Stimulated activated CD4-positive, alpha-beta T cell treated with anti-CD3 and anti-CD28 coated beads, TNF-alpha, amount 100 ng/mL, for 24 hours (primary cell): ENCODE measurements at regions not wholly inside any gene's neighbourhood (a gene's known extent, or its start where the extent isn't known, plus 50 kb on each side); places are given as distances from the start of the nearest gene placed in this dataset.
A peak's percentile ranks its signal among the peaks of the same experiment; 100 is the strongest.

Source experiments
- DNase-seq, 3 experiments: peaks; one replicate each; pipeline ENCODE4 v3.0.0-alpha.2; 2020; ENCODE audit warnings: low read depth in 3 of 3

DNA sequence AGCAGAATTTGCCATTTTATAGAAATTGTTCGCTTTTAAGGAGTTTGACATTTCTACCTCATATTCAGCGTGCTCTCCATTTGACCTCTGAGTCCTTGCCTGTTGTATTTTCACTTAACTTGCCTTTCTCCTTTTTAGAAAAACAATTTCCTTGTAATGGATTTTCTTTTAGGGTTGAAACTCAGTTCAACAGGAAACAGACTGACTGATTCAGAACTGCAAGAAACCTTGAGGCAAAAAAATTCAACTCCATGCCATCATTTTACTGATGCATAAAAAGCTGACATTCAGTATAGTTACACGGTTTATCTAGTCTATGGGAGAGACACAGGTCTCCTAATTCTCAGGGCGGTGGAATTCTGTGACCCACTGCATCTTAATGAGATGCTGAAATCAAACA, 59.8 kb downstream of the MRPS30 start:
- no peak for DNase-seq

DNA sequence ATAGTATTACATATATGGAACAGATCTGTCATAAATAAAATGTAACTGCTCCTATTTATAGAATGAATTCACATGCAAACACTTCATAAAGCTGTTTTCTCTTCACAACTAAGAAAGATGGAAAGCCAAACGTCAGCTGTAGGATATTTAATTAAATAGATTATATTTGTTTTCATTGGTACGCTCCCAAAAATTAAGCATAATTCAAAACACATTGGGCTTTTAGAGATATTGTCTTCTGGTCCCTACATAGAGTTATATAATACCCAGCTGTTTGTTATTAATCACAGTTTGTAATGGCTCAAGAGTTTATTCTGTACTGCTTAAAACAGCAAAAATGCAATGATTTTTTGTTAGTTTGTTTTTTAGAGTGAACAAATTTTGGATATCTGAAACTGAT, 61.2 kb downstream of the MRPS30 start:
- DNase-seq, result no peak

DNA sequence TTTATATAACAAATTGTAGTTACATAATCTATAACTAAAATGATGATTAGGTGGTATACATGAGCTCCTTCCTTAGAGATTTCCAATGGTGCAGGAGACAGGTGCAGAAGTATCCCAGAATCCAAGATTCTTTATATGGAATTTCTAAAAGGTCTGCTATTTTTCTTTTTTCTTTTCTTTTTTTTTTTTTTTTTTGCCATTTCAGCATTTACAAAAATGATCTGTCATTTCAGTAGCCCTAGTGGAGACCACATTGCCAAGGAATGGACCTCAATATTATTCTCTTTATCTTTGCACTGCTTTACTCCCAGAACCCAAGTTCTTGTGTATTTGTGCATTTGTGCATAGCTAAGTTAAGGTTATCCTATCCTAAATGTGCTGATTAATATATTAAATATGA, 61.7 kb downstream of the MRPS30 start:
- no peak for DNase-seq

DNA sequence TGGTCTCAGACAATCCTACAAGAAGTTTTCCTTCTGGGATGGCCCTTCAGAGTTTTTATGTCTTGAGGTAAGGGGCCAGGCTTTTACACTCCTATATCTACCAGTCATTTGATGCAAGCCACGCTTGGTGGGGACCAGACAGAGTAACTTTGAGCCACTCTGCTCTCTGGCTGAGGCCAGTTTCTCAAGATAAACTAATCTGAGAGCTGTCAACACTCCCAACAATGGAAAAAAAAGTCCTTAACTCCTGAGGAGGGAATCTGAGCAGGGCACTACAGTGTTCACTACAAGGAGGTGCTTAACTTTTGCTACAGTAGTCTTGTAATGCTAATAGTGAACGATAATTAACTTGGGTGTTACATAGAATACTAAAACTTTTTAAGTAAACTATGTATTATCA, 62.7 kb downstream of the MRPS30 start:
- no peak for DNase-seq

DNA sequence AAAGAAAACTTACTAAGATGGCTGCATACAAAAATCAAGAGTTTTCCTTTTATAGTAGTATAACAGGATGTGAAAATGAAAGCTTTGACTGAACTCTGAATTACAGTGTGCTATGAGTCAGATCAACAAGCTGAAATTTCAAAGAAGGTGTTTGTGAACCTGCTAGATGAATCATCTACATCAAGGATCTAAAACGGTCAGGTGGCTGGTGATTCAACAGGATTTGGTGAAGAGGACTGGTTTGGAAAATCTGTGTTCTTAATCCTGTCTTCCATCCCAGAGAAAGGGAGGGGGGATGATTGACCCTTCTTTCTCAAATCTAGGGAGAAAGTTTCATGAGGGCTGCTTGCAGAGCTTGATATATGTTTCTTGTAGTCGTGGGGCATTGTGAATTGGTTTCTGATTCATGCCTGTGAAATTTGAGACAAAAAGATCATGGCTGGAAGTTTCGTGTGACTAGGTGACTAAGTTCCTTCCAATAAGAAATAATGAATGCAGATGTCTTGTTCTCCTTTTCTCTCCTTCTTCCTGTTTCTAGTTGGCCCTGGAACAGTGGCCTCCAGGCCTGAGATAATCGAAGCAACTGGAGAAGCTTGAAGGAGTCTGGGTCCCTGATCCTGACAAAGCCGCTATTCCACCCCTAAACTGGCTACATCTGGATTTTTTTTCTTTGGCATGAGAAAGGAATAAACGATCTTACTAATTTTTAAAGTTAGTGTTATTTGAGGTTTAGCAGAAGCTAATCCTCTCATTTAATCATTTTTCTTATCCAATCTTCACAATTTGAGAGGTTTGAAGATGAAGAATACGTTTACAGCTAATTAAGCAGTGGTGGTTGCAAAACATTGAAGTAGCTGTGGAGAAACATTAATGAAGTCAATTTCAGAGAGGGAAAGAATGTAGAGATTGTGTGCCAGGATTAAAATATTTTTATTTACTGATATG, 67.2 kb downstream of the MRPS30 start:
- DNase-seq, result peak in 2 of 3 experiments; percentile 1 to 10

DNA sequence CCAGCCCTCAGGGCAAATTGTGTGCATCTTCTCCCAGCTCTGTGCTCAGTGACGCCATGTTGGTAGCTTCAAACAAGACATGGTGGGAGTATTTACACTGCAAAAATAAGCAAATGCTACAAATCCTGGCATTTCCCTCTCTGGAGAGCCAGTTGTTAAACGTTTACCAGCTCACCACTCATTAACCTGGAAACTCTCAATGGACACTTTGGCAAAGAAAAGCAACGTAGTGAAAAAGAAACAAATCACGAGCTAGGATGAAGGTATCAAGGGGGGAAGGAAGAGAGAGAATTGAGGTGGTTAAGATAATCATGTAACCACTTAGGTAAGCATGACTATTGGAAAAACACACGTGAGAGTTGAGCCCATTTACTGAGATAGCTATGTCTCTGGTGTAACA, 72.5 kb downstream of the MRPS30 start:
- no peak for DNase-seq

DNA sequence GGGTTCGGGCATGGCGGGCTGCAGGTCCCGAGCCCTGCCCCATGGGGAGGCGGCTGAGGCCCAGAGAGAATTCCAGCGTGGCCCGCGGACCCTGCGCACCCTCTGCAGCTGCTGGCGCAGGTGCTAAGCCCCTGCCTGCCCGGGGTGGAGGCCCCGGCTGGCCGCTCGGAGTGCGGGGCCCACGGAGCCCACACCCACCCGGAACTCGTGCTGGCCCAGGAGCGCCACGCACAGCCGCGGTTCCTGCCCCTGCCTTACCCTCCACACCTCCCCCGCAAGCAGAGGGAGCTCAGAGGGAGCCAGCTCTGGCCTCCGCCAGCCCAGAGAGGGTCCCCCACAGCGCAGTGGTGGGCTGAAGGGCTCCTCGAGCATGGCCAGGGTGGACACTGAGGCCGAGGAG, 75.3 kb downstream of the MRPS30 start:
- DNase-seq, result no peak

DNA sequence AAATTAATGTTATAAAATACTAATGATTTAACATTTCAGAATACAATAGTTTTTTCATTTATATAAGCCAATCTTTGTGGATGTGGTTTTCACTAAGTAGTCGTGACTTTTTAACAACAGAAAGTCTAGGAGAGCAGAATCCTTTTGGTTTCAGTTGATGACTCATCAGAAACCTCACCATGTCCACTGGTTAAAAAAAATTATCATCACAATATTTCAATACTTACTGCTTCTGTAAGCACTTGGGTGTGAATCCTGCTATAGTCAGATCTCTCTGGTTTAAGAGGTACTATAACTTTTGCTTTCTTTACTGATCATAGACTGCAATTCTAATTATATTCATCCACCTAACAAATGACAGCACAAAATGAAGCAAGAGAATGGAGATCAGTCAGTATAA, 77.2 kb downstream of the MRPS30 start:
- DNase-seq, result no peak

DNA sequence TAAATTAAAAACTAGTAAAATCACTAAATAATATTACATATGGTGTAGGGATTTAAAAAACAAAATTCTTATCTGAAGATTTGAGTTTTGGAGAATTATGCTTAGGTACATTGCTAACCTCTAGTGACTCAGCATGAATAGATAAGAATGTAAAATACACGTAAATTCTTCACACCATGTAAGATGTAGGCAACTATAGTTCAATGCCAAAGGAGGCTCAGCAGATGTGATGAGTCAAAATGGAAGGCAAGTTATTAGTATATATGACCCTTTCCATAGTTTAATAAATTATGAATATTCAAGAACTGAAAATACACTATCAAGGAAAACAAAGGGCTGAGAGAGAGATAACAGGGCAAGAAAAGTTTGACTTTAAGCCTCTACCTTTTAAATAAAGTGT, 79.0 kb downstream of the MRPS30 start:
- no peak for DNase-seq

DNA sequence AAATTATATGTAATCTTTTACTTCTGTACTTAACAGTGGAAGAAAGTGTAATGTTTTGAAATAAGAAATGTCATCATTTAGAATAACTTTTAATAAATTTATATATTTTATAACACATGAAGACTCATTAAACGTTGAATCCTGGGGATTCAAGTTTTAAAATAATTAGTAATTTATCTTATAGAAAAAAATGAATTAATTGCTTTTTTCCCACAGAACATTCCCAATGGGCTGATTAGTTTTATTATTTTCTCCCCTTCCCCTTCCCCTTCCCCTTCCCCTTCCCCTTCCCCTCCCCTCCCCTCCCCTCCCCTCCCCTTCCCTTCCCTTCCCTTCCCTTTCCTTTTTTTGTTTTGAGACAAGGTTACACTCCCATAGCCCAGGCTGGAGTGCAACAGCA, 79.7 kb downstream of the MRPS30 start:
- DNase-seq, result no peak

DNA sequence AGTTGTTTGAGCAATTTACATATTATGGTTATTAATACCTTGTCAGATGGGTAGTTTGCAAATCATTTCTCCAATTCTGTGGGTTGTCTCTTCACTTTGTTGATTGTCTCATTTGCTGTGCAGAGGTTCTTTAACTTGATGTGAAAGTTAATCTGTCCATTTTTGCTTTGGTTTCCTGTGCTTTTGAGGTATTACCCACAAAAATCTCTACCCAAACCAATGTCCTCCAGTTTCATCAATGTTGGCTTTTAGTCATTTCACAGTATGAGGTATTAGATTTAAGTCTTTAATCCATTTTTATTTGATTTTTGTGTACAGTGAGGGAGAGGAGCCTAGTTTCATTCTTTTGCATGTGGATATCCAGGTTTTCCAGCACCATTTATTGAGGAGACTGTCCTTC, 82.4 kb downstream of the MRPS30 start:
- DNase-seq, result no peak

DNA sequence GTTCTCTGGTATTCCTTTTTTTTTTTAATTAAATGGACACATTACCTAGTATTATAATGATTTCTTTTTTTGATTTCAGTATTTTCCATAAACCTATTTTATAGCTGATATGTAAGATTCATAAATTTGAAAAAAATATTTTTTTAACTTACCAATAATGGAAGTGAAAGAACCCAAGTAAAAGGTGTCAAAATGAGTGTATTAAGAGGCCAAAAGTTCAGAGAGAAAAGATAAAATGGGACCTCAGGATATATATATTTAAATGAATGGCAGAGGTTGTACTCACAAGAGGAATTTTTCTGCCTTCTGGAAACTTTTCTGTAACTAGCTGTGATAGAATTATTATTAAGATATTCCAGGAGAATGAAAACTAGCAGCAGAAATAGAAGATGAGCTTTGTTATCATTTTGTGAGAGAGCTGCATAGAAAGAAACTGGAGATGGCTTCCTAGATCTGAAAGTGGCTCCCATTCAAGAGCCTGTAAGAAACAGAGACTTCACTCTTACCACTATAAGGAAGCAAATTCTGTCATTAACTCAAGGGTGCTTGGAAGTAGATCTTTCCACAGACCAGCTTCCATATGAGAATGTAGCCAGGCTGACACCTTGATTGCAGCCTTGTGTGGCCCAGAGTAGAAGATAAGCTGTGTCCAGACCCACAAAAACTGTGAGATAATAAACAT, 91.7 kb downstream of the MRPS30 start:
- DNase-seq, result no peak

DNA sequence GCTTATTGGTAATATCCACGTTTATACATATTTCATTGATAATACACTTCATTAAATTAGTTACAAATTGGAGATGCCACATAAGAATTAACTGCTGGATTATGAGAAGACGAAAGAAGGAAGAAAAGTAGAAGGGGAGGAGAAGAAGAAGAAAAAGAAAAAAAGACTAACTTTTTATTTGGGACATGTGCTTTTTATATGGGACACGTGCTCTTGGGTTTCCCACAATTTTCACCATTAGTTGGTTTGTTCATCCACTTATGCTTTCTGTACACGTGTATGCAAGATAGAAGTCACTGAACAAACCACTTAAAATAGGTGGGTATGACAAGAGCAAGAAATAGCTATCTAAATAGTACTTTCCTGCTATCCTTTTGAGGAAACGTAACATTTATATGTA, 98.6 kb downstream of the MRPS30 start:
- DNase-seq, result no peak

DNA sequence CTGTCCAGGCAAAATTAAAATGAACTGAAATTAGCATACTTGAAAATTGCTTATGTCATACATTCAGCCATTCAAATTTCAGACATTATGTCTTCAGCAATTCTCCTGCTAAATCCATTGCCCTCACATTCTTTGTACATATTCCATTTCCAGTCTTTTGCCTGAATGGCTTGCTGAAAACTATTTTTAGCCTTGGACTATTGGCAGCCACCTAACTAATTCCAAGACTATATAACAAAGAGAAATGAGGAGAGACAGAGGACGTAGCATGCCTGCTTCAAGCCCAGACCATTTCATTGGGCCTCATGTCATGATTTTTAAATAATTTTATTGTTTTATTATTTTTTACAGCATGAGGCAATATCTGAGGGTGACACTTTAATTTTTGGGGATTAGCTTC, 100.3 kb downstream of the MRPS30 start:
- no peak for DNase-seq

DNA sequence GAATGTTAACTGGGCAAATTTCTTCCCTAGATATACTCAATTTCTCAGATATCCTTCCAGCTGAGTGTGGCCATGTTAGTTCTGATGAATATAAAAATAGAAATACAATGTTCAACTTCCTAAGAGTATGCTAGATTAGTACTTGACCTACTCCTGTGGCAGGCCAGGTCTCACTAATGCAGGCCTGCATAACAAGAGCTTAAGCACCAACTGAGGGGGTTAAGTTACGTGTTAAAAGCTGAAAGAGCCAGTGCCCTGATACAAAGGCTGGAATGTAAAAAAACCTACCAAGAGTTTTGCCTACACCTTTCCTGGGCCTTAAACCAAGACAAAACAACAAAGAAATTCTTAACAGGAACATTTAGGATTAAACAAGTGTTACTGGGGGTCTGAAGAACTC, 102.8 kb downstream of the MRPS30 start:
- no peak for DNase-seq

DNA sequence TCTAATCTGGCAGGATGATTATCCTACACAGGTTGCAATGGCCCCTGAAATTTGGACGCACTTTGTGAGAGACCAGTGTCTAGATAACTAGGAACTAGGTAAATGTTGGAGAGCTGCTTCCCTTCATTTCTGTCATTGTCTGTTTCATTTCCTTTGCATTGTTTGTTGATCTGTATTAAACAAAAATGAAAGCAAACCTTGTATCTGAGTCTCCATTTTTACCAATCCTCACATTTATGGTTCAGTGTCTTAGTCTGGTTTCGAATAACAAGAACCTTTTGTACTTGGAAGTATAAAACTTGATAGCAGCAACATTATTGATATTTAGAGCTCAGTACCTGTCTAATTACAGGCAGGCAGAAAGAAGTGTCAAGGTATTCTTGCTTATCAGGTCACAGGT, 105.5 kb downstream of the MRPS30 start:
- DNase-seq, result no peak

DNA sequence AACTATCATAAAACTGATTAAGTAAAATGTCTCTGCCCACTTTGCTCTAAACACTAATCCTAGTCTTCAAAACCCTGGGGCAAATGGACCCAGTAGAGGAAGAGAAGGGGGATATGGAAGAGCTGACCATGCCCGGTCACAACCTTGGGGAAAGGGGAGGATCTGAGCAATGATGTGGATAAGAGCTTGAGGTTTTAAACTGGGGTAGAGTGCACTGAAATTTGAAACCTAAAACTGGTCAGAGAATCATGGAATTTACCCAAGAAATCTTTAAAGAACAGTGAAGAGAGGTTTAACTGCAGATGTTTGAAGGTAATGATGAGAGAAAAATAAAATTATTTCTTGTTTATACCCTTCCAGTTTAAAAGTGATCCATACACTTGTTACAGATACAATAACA, 110.8 kb downstream of the MRPS30 start:
- DNase-seq, result no peak

DNA sequence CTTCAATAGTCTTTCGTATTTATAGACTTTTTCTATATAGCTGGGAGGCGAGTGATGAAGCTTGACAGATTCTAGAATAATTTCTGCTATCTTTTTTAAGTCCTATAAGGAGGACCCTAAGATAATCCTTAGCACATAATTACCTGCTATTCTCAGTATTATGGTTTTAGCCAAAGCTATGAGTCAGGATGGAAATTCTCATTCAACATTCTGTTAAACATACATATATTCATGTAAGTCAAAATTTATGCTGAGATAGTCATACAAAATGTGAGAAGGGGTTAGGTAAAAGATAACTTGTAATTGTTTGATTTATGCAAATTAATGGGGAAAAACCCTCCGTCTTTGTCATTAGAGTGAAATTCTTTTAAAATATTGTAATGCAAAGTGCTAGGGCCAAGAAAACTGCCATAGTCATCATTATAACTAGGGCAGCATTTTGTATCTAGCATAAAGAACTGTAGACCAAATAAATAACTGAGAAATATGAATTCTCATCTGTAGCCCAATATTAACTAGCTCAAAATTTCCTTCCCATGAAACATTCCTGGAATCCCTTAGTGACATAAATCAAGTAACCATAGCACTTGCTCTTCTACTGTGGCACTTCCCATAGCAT, 118.5 kb downstream of the MRPS30 start:
- no peak for DNase-seq

DNA sequence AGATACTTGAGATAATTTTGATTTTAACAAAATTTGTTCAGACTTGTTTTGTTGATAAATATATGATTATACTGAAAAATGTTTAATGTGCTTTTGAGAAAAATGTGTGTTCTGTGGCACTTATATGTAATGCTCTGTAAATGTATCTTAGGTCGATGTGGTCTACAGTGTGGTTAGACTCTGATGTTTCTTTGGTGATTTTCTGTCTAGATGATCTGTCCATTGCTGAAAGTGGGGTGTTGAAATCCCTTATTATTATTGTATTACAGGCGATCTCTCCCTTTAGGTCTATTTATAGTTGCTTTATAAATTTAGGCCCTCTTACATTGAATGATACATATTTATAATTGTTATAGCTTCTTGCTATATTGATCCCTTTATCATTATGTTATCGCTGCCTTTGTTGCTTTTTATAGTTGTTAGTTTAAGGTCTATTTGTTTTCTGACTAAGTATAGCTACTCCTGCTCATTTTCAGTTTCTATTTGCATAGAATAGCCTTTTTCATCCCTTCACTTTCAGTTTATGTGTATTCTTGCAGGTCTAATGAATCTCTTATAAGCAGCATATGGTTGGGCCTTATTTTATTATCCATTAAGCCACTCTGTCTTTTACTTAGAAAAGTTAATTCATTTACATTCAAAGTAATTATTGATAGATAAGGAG, 124.3 kb downstream of the MRPS30 start:
- no peak for DNase-seq

DNA sequence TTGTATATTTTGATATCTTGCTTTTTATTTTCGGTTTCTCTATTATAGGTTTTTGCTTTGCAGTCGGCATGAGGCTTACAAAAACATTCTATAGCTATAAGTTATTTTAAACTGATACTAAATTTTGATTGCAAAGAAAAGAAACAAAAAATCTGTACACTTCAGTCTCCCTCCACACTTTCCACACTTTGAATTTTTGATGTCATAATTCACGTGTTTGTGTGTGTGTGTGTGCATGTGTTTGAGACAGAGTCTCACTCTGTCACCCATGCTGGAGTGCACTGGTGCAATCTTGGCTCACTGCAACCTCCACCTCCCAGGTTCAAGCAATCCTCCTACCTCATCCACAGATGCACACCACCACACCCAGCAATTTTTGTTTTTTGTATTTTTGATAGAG, 124.9 kb downstream of the MRPS30 start:
- DNase-seq, result no peak

DNA sequence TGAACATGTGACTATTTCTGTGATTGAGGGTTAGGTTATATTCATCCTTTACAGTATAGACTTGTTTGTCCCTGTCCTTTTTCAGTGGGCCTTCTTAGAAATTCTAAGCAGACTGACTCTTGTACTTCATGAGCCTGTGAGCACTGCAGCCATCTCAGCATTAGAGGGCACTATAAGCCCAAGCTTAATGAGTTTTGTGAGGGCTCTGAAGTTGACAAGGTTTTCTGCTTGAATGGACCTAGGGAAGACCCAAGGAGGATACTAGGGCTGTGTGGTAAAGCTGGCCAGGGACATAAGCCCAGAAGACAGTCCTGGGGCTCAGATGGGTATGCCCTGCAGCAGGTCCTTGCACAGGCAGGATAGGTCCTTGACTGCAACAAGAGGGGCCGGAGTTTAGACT, 126.5 kb downstream of the MRPS30 start:
- DNase-seq, result no peak

DNA sequence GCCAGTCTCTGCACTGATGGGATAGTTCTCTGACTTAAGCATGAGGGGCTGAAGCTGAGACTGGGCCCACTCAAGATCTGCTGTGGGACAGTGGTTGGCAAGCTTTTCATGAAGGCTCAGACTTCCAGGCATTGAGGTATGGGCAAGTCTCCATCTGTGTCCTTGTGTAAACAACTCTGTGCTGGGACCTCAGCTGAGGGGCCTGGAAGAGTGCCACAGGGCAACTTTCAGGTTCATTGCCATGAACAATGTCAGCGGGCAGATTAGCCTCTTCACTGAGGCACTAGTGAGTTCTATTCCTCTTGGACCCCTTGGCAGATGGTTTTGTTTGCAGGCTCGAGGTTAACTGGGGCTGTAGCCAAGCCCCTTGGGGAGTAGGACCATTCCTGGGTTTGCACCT, 127.1 kb downstream of the MRPS30 start:
- DNase-seq, result no peak
